HG02763 (cell line): ENCODE measurements at regions not wholly inside any gene's neighbourhood (a gene's known extent, or its start where the extent isn't known, plus 50 kb on each side); places are given as distances from the start of the nearest gene placed in this dataset.

Experiments used
- ATAC-seq: cut with Tn5 transposase; IDR thresholded peaks from one replicate; pipeline ENCODE4 v1.9.1; 2021; ENCODE audit warnings: mild to moderate bottlenecking, moderate library complexity; ENCODE audit not compliant: unreplicated experiment

GRCh38 chr18:76203552-76203951 is 291.5 kb downstream of the ZNF516 start:
- no peak for ATAC-seq

GRCh38 chr18:76202322-76202721 is 292.7 kb downstream of the ZNF516 start:
- no peak for ATAC-seq

- no peak for ATAC-seq
These were observed 299.4 kb downstream of the ZNF516 start for GRCh38 chr18:76195601-76196000.

GRCh38 chr18:76188097-76188496 is 306.9 kb downstream of the ZNF516 start:
- ATAC-seq, result no peak

GRCh38 chr18:76179257-76179656 is 315.8 kb downstream of the ZNF516 start:
- ATAC-seq, result no peak

- no peak for ATAC-seq
These were observed 317.9 kb downstream of the ZNF516 start for GRCh38 chr18:76177160-76177559.

GRCh38 chr18:76174451-76174850 is 320.6 kb downstream of the ZNF516 start:
- no peak for ATAC-seq

GRCh38 chr18:76169733-76170132 is 325.3 kb downstream of the ZNF516 start:
- ATAC-seq, result no peak

GRCh38 chr18:76167845-76168621 is 327.0 kb downstream of the ZNF516 start:
- no peak for ATAC-seq

- no peak for ATAC-seq
These were observed 327.6 kb downstream of the ZNF516 start for GRCh38 chr18:76167410-76167809.

- ATAC-seq, result no peak
These were observed 332.2 kb downstream of the ZNF516 start for GRCh38 chr18:76162886-76163285.

GRCh38 chr18:76161983-76162382 is 333.1 kb downstream of the ZNF516 start:
- ATAC-seq, result no peak

- ATAC-seq, result no peak
These were observed 341.4 kb downstream of the ZNF516 start for GRCh38 chr18:76153691-76154090.

- no peak for ATAC-seq
These were observed 345.3 kb downstream of the ZNF516 start for GRCh38 chr18:76149734-76150133.

- ATAC-seq, result no peak
These were observed 345.8 kb downstream of the ZNF516 start for GRCh38 chr18:76149284-76149683.

GRCh38 chr18:76145521-76146376 is 349.3 kb downstream of the ZNF516 start:
- ATAC-seq, result no peak

- ATAC-seq, result no peak
These were observed 350.2 kb downstream of the ZNF516 start for GRCh38 chr18:76144844-76145243.

GRCh38 chr18:76142611-76143010 is 352.4 kb downstream of the ZNF516 start:
- ATAC-seq, result no peak

GRCh38 chr18:76139844-76140243 is 355.2 kb downstream of the ZNF516 start:
- ATAC-seq, result no peak

- no peak for ATAC-seq
These were observed 357.8 kb downstream of the ZNF516 start for GRCh38 chr18:76137216-76137615.

GRCh38 chr18:76136701-76137100 is 358.3 kb downstream of the ZNF516 start:
- no peak for ATAC-seq

- ATAC-seq, result no peak
These were observed 360.4 kb downstream of the ZNF516 start for GRCh38 chr18:76134628-76135027.
